GM21367 (cell line): ENCODE measurements at regions not wholly inside any gene's neighbourhood (a gene's known extent, or its start where the extent isn't known, plus 50 kb on each side); places are given as distances from the start of the nearest gene placed in this dataset.
"Not testable (repeated sequence)": the region's sequence is repeated elsewhere in the genome, so short reads cannot be mapped to it uniquely, and the experiment has no call there.

Experiments
- ATAC-seq: cut with Tn5 transposase; IDR thresholded peaks from one replicate; pipeline ENCODE4 v1.9.1; 2021; ENCODE audit not compliant: unreplicated experiment

GRCh38 chr13:31515427-31515826 lies 223.9 kb upstream of the RXFP2 start:
- no peak for ATAC-seq

DNA sequence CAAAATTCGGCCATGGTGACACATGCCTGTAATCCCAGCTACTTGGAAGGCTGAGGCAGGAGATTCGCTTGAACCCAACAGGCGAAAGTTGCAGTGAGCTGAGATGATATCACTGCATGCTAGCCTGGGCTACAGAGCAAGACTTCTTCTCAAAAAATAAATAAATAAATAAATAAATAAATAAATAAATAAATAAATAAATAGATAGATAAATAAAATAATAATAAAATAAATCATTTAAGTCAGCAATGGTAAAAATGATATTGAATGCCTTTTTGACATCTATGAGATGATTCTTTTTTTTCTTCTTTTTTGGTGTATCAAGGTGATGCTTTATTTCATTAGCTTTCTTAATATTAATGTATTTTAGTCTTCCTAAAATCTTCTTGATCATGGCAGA lies 221.7 kb upstream of the RXFP2 start:
- no peak for ATAC-seq

DNA sequence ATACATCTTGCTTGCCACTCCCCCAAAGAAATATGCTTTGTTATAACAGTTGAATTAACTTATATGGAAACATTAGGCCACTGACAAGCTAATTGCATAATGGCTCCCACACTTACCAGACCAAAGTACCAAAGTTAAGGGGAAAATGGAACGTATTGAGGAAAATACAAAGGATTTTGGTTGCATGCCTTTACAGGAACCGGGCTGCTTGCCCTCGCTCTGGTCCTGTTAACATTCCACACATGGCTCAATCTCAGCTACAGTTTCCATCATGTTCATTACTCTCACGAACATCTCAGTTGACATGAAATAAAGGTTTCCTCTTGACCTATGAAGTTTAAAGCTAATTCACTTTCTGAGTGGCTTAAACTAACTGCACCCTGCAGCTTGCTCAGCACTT lies 220.7 kb upstream of the RXFP2 start:
- ATAC-seq, result no peak

DNA sequence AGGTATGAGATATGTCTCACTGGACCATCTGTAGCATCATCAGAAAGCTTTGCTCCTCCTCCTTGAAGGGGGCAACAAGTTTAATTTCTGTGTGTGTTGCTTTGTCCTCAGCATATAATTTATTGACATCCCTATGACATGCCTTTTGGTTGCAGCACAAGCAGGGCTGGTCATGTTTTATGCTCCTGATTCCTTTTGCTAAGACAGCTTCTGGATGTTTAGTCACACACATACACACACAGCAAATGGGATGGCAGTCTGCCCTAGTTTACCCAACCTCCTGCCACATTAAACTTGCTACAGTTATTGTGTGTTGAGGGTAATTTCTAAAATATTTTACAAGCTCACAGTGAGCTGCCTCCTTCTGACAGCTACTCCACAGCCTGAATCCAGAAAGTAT lies 217.9 kb upstream of the RXFP2 start:
- ATAC-seq, result no peak

DNA sequence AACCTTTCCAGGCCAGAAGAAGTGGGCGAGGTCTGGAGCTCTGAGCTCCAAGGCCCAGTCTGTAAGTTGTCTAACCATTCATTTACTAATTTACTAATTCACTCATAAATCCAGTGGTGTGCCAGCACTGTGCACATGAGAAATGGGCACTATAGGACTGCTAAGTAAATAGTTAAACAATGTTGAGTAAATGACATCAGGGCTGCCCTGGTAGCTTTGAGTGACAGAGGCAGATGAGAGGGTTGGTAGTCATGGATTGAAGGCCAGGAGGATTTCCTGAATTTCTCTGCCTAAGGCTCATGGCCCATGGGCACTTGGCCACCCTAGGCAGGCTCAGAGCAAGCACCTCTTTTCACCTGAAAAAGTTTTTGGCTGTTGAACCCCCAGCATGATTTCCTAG lies 216.9 kb upstream of the RXFP2 start:
- no peak for ATAC-seq

GRCh38 chr13:31528176-31528575 lies 211.2 kb upstream of the RXFP2 start:
- no peak for ATAC-seq

GRCh38 chr13:31528758-31529157 lies 210.6 kb upstream of the RXFP2 start:
- ATAC-seq, result no peak

GRCh38 chr13:31530922-31531321 lies 208.4 kb upstream of the RXFP2 start:
- no peak for ATAC-seq

DNA sequence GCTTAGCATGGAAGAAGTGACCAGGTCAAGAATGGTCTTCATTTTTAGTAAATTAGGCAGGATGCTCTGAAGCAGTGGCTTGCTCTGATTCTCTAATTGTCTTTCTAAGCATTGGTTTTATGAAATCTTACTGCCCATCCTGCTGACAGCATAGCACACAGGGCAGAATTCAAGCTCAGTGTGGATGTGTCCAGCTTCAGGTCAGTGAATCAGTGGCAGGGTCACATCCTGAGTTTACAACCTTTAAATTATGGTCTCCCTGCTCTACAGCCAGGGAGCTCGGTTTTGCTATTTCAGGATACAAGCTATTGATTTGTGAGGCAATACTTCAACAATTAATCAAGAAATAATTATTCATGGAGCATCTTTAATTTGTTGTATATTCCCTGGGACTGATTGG lies 202.3 kb upstream of the RXFP2 start:
- ATAC-seq, result no peak

GRCh38 chr13:31538067-31539042 lies 201.0 kb upstream of the RXFP2 start:
- no peak for ATAC-seq

DNA sequence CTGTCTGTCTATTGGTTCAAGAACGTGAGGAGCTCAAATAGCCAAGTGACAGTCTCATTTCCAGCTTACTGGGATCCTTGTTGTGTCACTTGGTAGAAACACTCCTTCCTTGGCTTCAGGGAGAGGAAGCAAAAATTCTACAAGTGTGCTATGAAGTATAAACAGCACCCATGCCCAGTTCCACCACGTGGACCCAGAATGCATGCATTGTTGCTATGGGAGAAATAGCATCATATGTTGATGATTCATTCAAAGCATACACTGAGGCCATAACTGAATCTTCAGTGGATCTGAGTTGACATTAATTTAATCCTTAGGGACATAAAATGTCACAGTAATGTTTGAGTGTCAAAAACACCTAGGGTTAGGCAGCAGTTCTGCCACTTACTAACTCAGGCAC lies 199.0 kb upstream of the RXFP2 start:
- no peak for ATAC-seq

- no peak for ATAC-seq
Measured at GRCh38 chr13:31543190-31543589, 196.1 kb upstream of the RXFP2 start.

DNA sequence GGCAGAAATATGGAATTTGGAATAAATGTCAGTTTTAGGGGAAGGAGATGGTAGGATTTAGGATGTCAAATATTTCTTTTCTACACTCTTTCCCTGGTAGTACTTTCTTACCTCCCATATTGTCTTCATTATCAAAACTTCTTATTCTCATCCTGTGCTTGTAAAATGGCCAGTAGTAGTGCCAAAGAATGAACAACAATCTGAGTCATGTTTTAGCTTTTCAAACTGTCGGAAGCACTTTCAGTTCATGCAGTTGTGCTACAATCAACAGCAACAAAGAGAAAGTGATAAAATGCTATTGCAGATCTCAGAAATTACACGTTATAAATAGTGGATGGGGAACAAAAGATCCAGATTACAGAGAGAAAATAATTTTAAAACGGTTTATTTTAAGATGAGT lies 193.7 kb upstream of the RXFP2 start:
- ATAC-seq, result no peak

DNA sequence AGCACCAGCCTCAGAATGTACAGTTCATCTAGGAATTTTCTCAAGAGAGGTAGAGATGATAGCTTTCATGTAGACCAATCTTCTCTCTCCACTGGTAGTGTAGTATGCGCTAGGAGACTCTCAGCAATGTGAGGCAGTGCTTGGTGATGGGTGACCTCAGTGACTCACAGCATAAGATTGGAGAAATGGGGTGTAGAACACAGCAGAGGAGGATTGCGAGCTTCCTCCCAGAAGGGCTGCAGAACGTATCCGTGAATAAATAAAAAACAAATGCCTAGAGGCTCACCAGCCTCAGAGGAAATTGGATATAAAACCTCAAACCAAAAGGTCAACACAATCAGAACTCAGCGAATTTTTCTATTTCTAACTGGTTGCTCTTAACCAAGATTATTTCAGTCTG lies 182.9 kb upstream of the RXFP2 start:
- no peak for ATAC-seq

- ATAC-seq, result not testable (repeated sequence)
Measured at GRCh38 chr13:31584221-31584620, 155.1 kb upstream of the RXFP2 start.

DNA sequence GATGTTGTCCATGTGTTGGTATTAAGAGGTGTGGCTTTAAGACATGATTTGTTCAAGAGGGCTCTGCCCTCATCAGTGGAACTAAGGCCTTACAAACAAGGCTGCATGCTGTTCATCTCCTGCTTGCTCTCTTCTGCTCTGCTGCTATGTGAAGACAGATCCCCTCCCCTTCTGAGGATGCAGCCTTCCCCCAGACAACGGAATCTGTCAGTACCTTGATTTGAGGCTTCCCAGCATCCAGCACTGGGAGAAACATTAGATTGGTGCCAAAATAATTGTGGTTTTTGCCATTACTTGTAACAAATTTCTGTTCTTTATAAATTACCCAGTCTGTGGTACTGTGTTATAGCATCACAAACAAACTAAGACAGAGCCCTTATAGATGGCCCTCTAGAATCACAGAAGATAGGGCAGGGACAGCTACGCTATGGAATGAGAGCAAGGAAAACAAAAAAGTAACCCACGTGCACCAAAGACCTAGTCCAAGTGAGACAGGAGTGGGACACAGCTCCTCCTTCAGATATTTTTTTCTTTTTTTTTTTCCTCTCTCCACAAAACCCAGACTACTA lies 151.5 kb upstream of the RXFP2 start:
- ATAC-seq, result no peak

DNA sequence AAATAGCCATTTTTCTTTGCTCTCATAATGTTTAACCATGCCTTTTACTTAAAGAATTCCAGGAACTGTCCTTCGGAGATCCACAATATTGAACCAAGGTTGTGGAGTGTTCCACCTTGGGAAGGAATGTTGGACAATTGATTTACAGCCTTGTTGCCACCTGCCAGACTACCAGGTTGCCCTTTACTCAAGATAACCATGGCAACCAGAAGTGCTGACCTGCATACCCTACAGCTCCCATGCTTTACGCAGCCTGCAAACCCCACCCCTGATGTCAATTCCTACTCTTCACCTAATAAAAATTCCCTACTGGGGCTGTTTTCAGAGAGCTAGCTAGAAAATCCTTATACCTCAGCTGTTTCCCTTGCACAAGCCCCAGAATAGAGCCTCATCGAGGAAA lies 151.0 kb upstream of the RXFP2 start:
- no peak for ATAC-seq

DNA sequence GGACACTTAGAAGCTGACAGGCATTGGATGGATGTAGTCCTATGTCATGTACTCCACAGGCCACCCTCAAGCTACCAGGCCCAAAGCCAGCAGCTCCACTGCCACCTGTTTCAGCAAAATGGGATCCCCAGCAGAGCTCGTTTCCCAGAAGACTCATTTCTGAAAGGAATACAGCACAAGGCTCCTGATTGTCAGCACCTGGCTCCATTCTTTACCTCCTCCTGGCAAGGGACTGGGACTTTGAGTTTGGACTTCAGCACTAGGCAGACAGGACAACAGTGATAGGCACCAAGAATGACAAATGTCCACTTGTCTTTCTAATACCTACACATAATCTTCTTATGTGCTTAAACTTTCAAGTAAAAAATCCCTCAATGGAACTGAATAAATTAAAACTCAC lies 150.4 kb upstream of the RXFP2 start:
- ATAC-seq, result no peak

GRCh38 chr13:31591642-31592233 lies 147.6 kb upstream of the RXFP2 start:
- ATAC-seq, result no peak

DNA sequence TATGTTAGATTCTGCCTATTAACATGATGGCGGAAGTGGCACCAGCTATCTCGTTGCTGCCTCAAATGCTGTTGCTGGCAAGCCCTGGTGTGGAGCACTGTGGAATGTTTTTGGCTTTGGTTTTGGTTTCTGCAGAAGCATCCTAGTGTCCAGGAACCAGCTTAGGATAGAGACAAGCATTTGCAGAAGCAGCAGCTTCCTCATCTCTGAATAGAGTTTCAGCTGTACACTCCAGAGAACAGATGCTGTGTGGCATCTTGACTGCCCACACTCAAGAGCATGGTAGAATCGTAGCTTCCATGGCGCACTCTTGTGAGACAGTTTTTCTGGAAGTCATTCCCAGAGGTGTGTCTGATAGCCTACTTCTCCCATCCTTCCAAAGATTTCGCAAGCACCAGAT lies 145.3 kb upstream of the RXFP2 start:
- no peak for ATAC-seq

- no peak for ATAC-seq
Measured at GRCh38 chr13:31595563-31595962, 143.8 kb upstream of the RXFP2 start.

GRCh38 chr13:31598990-31599389 lies 140.3 kb upstream of the RXFP2 start:
- ATAC-seq, result no peak
